Stomach (tissue), 8 donors: ENCODE measurements at regions not wholly inside any gene's neighbourhood (a gene's known extent, or its start where the extent isn't known, plus 50 kb on each side); places are given as distances from the start of the nearest gene placed in this dataset.

ENCODE experiments used
- DNase-seq, 2 donors: peaks; one replicate each; pipeline versions ENCODE4 v3.0.0 to v3.0.0-alpha.2; 2013 to 2019
- H3K27ac ChIP-seq, 5 donors: fragments of 200-600 bp in 4 of 5; sonication (generic) in 4 of 5; one replicate each; pipeline ENCODE4 v1.5.1; 2013 to 2019; ENCODE audit warnings: mild to moderate bottlenecking in 1 of 5, moderate library complexity in 1 of 5
- H3K27me3 ChIP-seq, 3 donors: fragments of 200-600 bp; sonication (generic); one replicate each; pipeline ENCODE4 v1.5.1; 2017 to 2019; ENCODE audit warnings: mixed run types in 1 of 3
- H3K36me3 ChIP-seq, 4 donors: fragments of 200-600 bp; sonication (generic); 1 replicate in 3 of 4; 2 replicates in 1 of 4; pipeline ENCODE4 v1.5.1; 2016 to 2019
- H3K4me1 ChIP-seq, 4 donors: fragments of 200-600 bp; sonication (generic); one replicate each; pipeline ENCODE4 v1.5.1; 2016 to 2019
- H3K4me3 ChIP-seq, 4 donors: fragments of 200-600 bp; sonication (generic) in 3 of 4; one replicate each; pipeline ENCODE4 v1.5.1; 2016 to 2019; ENCODE audit warnings: mild to moderate bottlenecking in 1 of 4
- H3K9me3 ChIP-seq, 4 donors: fragments of 200-600 bp; sonication (generic); one replicate each; pipeline ENCODE4 v1.5.1; 2016 to 2019
- EP300 ChIP-seq: sonication (generic); formaldehyde crosslinking; IDR thresholded peaks from one replicate; pipeline ENCODE4 v1.6.1; 2017; ENCODE audit warnings: antibody characterized with exemption
- POLR2A ChIP-seq, 4 donors: fragments of 450-650 bp; IDR thresholded peaks; one replicate each; pipeline ENCODE4 v1.6.1; 2016; ENCODE audit warnings: antibody characterized with exemption in 4 of 4, control low read depth in 2 of 4, mild to moderate bottlenecking in 1 of 4, moderate library complexity in 1 of 4
- POLR2AphosphoS5 ChIP-seq, 3 donors: sonication (generic); formaldehyde crosslinking; IDR thresholded peaks; one replicate each; pipeline ENCODE4 v1.6.1; 2016; ENCODE audit warnings: antibody characterized with exemption in 3 of 3
- WGBS, 5 donors: extraction: QIAGEN DNeasy Blood & Tissue Kit in 3 of 5; methylation state at CpG; one replicate each; pipeline versions ENCODE4 v1.1.5 to v1.1.7; 2013 to 2018; 5-methylcytosine and 5-hydroxymethylcytosine counted together
- intact Hi-C: fragments of 100-400 bp; cut with DNase I; formaldehyde crosslinking; loops from one replicate; pipeline ENCODE4 v1.15.1; 2023; ENCODE audit warnings: low total_unique reads
- TF ChIP-seq, protein P1 (sequence below), 7 experiments: fragments of 450-650 bp in 4 of 7; fragments of 200-600 bp in 3 of 7; sonication (generic) in 3 of 7; IDR thresholded peaks; one replicate each; pipeline ENCODE4 v1.5.1; 2016 to 2019; ENCODE audit warnings: antibody characterized with exemption in 7 of 7, control low read depth in 2 of 7, mild to moderate bottlenecking in 1 of 7
- donor health status: healthy with polysubstance abuse.
- donor health status: Bipolar disorder and iron deficiency.
- donor health status: healthy.

DNA sequence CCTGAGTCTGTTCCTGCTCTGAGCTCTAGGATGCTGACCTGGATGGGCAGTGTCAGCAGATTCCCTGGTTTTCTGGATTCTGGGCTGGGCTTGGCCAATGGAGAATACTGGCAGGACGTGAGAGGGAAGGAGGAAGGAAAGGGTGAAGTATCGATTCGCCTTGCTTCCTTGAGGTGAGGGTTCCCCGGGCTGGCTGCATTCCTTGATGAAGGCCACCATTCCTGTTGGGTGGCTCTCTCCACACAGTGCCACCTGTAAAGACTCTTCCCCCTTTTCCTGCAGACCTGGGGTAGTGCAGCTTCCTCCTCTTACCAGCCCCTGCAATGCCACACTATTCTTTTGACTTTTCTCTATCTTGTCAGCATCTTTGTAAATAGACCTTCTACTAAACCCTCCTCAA, 58.1 kb upstream of the TANC2 start:
- H3K4me1 ChIP-seq = peaks cover 0 to 2% (median 0%) of the 10 kb centered on the region in 4 donors
- H3K9me3 ChIP-seq = no peaks in the 10 kb centered on the region
- WGBS, 5 donors = 73 to 83% (median 76%) methylated on average over 4 of the region's 4 CpGs
- H3K36me3 ChIP-seq = no peaks in the 10 kb centered on the region
- intact Hi-C loops = no loop called here
- no peak for DNase-seq
- TF ChIP-seq POLR2AphosphoS5 (IDR thresholded peaks at IDR 0.05) (no peak), EP300 (no peak), POLR2A (IDR thresholded peaks at IDR 0.05) (no peak)
- TF ChIP-seq, protein P1, sequence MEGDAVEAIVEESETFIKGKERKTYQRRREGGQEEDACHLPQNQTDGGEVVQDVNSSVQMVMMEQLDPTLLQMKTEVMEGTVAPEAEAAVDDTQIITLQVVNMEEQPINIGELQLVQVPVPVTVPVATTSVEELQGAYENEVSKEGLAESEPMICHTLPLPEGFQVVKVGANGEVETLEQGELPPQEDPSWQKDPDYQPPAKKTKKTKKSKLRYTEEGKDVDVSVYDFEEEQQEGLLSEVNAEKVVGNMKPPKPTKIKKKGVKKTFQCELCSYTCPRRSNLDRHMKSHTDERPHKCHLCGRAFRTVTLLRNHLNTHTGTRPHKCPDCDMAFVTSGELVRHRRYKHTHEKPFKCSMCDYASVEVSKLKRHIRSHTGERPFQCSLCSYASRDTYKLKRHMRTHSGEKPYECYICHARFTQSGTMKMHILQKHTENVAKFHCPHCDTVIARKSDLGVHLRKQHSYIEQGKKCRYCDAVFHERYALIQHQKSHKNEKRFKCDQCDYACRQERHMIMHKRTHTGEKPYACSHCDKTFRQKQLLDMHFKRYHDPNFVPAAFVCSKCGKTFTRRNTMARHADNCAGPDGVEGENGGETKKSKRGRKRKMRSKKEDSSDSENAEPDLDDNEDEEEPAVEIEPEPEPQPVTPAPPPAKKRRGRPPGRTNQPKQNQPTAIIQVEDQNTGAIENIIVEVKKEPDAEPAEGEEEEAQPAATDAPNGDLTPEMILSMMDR (IDR thresholded peaks at IDR 0.05) = no peak
- H3K27ac ChIP-seq = no peak overlapping the region
- H3K27me3 ChIP-seq = no peaks in the 10 kb centered on the region
- H3K4me3 ChIP-seq = no peak overlapping the region

DNA sequence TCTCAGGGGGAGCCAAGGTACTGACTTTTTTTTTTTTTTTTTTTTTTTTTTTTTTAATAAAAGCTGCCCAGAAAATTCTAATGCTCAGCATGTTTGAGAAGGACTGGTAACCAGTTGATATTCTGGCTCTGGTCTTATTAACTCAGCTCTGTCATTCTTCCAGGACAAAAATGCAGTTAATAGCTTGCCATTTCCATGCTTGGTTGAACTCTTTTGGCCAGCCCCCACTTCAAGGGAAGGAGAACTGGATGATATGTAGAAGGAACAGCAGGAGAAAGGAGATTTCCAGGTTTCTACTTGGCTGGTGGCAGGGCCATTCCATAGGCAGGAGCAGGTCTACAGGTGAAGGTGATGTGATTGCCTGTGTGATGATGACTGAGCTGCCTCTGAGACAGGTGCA, 59.2 kb upstream of the TANC2 start:
- H3K27ac ChIP-seq = no peak overlapping the region
- no peaks in the 10 kb centered on the region for H3K9me3 ChIP-seq
- intact Hi-C loops = no loop called here
- H3K36me3 ChIP-seq = no peaks in the 10 kb centered on the region
- H3K4me1 ChIP-seq = peaks cover 0 to 8% (median 0%) of the 10 kb centered on the region in 4 donors
- H3K4me3 ChIP-seq = no peak overlapping the region
- TF ChIP-seq, protein P1 (IDR thresholded peaks at IDR 0.05) = no peak
- TF ChIP-seq POLR2AphosphoS5 (IDR thresholded peaks at IDR 0.05) = no peak
- TF ChIP-seq EP300 = no peak
- no peak for TF ChIP-seq POLR2A (IDR thresholded peaks at IDR 0.05)
- no peaks in the 10 kb centered on the region for H3K27me3 ChIP-seq
- no peak for DNase-seq

DNA sequence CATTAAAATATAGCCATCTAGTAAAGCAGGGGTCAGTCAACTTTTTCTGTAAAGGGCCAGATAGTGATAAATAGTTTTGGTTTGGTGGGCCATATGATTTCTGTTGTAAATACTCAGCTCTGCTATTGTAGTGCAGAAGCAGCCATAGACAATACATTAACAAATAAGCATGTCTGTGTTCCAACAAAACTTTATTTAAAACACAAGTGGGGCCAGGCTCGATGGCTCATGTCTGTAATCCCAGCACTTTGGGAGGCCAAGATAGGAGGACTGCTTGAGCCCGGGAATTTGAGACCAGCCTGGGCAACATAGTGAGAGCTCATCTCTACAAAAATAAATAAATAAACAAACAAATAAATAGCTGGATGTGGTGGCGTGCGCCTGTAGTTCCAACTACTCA, 60.8 kb upstream of the TANC2 start:
- Histone ChIP-seq H3K27me3 (no peaks in the 10 kb centered on the region), H3K36me3 (no peaks in the 10 kb centered on the region), H3K4me1 (peaks cover 0 to 8% (median 0%) of the 10 kb centered on the region in 4 donors), H3K27ac (no peak overlapping the region), H3K4me3 (no peak overlapping the region), H3K9me3 (no peaks in the 10 kb centered on the region)
- no peak for DNase-seq
- TF ChIP-seq, protein P1 (IDR thresholded peaks at IDR 0.05) = no peak
- no peak for TF ChIP-seq POLR2AphosphoS5 (IDR thresholded peaks at IDR 0.05)
- TF ChIP-seq EP300 = no peak
- TF ChIP-seq POLR2A (IDR thresholded peaks at IDR 0.05) = no peak
- intact Hi-C loops = no loop called here
- 74 to 97% (median 87%) methylated on average over 4 of the region's 4 CpGs for WGBS, 5 donors

DNA sequence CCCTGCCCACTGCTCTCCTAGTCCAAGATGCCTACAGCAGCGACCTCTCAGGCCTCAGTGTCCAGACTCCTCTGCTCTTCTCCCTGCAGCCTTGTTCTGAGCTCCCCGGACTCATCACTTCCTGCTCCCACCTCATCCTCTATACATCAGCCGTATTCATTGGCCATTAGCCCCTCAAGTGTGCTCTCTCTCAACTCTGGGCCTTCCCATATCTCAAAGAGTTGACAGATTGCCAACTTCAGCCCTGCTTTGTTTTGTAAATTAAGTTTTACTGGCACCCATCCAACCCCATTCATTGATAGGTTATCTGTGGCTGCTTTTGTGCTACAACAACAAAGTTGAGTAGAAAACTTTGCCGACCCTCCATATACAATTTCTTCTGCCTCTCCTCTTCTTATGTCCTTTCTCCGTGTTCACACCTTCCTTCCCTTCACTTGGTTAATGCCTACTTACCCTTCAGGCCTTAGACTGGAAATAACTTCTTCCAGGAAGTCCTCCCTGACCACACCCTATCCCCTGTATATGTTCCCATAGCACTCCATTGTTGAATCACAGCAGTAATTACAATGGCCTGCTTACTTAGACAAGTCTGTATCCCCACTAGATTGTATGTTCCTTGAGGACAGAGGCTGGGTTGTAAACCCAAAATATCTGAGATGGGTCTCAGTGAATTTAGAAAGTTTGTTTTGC, 63.4 kb upstream of the TANC2 start:
- peak in 1 of 2 donors; percentile 31 for DNase-seq
- 45 to 61% (median 50%) methylated on average over 5 of the region's 5 CpGs for WGBS, 5 donors
- no peak overlapping the region for H3K4me3 ChIP-seq
- TF ChIP-seq POLR2AphosphoS5 (IDR thresholded peaks at IDR 0.05) (no peak), EP300 (no peak), POLR2A (IDR thresholded peaks at IDR 0.05) (no peak)
- TF ChIP-seq, protein P1 (IDR thresholded peaks at IDR 0.05) = no peak
- no peaks in the 10 kb centered on the region for H3K9me3 ChIP-seq
- H3K36me3 ChIP-seq = no peaks in the 10 kb centered on the region
- H3K27ac ChIP-seq = no peak overlapping the region
- intact Hi-C loops = no loop called here
- H3K27me3 ChIP-seq = no peaks in the 10 kb centered on the region
- peaks cover 0 to 8% (median 0%) of the 10 kb centered on the region in 4 donors for H3K4me1 ChIP-seq
